ENCODE measurements at regions not wholly inside any gene's neighbourhood (a gene's known extent, or its start where the extent isn't known, plus 50 kb on each side); places are given as distances from the start of the nearest gene placed in this dataset.
"Not testable (repeated sequence)": the region's sequence is repeated elsewhere in the genome, so short reads cannot be mapped to it uniquely, and the experiment has no call there.

GRCh38 chr12:107597695-107598410, 87.7 kb upstream of the PWP1 start:
- no peak for DNase-seq

GRCh38 chr12:107598906-107599305, 86.7 kb upstream of the PWP1 start:
- no peak for DNase-seq

GRCh38 chr12:107600581-107601144, 84.9 kb upstream of the PWP1 start:
- DNase-seq, result no peak

GRCh38 chr12:107602446-107602845, 83.2 kb upstream of the PWP1 start:
- DNase-seq, result no peak

- DNase-seq, result no peak
Measured at GRCh38 chr12:107605293-107605692, 80.3 kb upstream of the PWP1 start.

- DNase-seq, result peak; percentile 68
Measured at GRCh38 chr12:107607464-107608392, 77.9 kb upstream of the PWP1 start.

GRCh38 chr12:107608779-107609178, 76.8 kb upstream of the PWP1 start:
- not testable (repeated sequence) for DNase-seq

GRCh38 chr12:107610021-107610859, 75.4 kb upstream of the PWP1 start:
- DNase-seq, result peak; percentile 12

- no peak for DNase-seq
Measured at GRCh38 chr12:107612508-107612907, 73.1 kb upstream of the PWP1 start.

GRCh38 chr12:107616941-107617340, 68.7 kb upstream of the PWP1 start:
- no peak for DNase-seq

GRCh38 chr12:107618106-107618505, 67.5 kb upstream of the PWP1 start:
- DNase-seq, result no peak

- no peak for DNase-seq
Measured at GRCh38 chr12:107619831-107620230, 65.8 kb upstream of the PWP1 start.

GRCh38 chr12:107622001-107622400, 63.6 kb upstream of the PWP1 start:
- no peak for DNase-seq

GRCh38 chr12:107624493-107624892, 61.1 kb upstream of the PWP1 start:
- DNase-seq, result no peak

- no peak for DNase-seq
Measured at GRCh38 chr12:107631715-107632114, 53.9 kb upstream of the PWP1 start.

- DNase-seq, result no peak
Measured at GRCh38 chr12:107632246-107632645, 53.4 kb upstream of the PWP1 start.

- no peak for DNase-seq
Measured at GRCh38 chr12:107634530-107634929, 51.1 kb upstream of the PWP1 start.

GRCh38 chr12:107635139-107635538, 50.5 kb upstream of the PWP1 start:
- DNase-seq, result no peak
